Activated CD8-positive, alpha-beta memory T cell treated with anti-CD3 and anti-CD28 coated beads for 48 hours (primary cell): ENCODE measurements at regions not wholly inside any gene's neighbourhood (a gene's known extent, or its start where the extent isn't known, plus 50 kb on each side); places are given as distances from the start of the nearest gene placed in this dataset.

Source experiments
- DNase-seq, 3 experiments: peaks; one replicate each; pipeline ENCODE4 v3.0.0-alpha.2; 2020; ENCODE audit warnings: low read depth in 2 of 3, low spot score in 2 of 3

DNA sequence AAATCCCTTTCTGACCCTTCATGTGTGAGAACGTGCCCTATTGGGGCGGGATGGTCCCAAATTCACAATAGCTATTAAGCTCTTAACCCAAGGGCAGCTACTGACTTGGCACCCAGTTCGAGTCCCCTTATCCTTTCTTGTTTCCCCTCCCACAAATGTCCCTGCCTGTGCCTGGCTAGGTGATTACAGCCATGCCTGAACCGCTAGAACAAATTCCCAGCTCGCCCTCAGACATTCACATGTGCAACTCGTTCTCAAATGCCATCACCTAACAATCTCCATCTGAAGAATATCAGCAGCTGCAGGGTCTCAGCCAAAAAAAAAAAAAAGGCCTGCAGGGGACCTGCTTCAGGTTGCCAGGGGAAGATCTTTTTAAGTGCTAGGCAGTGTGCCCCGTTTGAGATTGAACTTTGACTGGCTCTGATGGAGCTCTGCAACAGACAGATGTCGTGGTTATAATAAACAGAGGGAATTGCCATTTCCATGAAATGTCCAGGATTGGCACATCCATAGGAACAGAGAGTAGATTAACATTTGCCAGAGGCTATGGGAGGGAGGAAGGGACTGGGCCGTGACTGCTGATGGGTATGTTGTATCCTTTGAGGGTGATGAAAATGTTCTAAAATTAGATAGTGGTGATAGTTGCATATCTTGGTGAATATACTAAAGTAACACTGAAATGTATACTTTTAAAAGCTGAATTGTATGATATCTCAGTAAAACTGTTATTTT lies 347.2 kb upstream of the WWC1 start:
- no peak for DNase-seq

DNA sequence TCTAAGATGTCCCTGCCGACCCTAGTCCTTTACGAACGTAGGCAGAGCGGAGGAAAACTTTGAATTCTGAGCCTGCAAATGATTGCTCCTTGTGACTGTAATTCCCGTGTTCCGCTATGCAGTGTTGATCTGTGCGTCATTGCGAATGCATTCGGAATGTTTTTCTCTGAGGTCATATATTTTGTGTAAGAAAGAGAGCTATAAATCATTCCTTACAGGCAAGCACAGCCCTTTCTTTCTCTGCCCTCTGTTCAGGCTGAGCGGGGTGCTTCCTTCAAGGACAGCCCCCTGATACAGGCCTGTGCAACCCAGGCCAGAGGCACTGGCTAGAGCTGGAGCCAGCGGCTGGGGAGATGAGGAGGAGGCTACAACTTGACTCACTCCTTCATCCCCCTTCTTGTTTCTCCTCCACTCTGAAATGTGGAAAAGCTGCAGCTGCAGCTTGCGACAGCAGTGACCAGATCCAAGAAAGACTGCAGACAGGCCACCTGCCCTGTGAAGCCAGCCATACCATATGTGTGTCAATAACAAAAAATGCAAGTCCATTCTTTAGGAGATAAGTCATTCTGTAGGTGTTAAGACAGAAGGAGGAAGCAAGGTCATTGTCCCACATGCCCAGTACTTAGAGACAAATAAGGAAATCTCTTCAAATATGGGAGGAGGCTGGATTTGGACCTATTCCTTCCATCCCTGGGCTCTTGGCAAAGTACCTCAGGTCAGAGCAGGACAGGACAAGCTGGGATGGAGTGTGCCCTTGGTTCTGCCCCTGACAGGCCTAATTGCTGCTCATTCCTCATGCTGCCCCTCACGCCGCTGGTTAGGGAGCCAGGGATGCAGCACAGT lies 345.7 kb upstream of the WWC1 start:
- DNase-seq = no peak

DNA sequence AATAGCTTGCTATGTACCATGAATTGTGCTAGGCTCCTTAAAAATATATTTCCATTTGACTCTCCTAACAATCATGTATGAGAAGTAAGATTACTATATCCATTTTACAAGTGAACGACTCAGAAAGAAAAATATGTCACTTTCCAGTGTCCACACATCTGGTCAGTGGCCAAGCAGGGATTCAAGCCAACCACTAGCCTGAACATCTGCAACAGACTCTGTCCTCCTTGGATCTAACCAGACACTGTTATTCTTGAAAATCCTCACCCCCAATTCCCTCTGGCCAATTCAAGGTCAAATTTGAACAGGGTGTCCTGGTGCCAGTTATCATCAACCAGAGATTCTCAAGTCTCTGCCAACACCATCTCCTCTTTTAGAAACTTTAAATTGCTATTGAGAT lies 344.1 kb upstream of the WWC1 start:
- no peak for DNase-seq

DNA sequence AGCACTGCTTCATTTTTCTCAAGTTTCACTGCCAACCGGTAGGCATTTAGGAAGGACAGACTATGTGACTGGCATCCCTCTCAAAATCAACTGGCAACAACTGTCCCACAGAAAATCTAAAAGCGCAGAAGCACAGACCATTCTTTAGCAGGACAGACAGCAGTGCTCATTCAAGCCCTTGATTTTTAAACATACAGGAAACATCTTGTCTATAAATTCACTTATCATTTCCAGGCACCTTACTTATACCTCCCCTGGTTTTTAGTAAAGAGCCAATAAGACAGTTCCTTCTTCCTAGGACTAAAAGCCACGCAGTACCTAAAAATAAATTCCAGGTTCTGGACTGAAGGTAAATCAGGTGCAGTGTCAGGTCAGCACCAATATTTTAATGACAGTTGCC lies 343.2 kb upstream of the WWC1 start:
- DNase-seq = no peak

DNA sequence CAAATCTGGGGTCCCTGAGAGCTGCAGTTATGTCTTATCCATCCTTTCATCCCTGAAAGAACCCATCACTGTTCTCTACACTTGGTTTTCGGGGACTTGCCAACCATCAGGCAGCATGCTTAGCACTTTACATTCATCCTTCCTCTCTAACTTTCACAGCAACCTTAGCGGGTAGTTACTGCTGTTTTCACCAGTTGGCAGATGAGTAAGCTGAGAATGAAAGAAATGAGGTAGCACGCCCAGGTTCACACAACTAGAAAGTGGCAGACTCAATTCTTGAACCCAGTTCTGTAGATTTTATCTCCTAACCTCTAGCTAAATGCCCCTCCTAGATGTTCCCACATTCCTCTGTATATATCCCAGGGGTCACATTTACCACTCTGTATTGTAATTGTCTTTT lies 342.0 kb upstream of the WWC1 start:
- no peak for DNase-seq

DNA sequence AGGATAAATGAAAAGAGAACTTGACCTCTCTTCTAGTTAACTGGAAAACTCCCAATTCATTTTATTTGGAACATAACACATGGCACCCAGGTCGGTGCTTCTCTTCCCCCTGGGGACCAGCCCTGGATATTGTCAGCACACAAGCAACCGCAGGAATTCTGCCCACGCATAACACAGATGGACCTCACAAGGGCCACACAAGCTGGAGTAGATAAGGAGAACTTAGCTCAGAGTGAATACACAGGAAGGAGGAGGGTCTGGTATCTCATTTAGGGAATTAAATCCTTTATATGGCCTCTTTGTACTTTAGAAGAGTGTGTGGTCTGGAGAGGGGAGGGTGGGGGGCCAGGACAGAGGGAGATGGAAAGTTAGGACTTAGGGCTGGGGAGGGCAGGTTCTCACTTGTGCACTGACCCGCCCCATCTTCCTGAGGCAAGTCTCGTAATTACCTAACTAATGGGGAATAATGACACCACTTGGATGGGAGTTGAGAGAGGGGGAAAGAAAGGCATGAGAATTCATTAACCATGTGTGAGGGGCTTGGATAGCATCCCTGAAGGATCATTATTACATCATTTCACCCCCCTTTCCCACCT lies 341.2 kb upstream of the WWC1 start:
- no peak for DNase-seq

DNA sequence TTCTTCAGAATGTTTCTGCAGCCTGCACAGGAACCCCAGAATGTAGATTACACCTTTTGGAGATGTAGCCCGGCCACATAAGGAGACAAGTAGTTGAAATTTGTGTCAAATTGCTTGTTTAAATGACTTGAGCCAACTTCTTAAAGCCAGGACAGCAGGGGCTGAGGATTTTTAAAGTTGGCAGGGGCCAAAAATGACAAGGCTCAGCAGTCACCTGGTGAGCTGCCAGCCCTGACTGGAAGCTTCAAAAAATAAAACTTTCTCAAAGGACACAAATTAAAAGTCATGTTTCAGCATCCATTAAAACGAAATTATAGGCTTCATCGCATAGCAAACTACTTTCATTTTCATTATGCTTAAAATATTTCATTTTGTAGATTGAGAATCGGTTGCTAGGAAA lies 340.3 kb upstream of the WWC1 start:
- DNase-seq = no peak

DNA sequence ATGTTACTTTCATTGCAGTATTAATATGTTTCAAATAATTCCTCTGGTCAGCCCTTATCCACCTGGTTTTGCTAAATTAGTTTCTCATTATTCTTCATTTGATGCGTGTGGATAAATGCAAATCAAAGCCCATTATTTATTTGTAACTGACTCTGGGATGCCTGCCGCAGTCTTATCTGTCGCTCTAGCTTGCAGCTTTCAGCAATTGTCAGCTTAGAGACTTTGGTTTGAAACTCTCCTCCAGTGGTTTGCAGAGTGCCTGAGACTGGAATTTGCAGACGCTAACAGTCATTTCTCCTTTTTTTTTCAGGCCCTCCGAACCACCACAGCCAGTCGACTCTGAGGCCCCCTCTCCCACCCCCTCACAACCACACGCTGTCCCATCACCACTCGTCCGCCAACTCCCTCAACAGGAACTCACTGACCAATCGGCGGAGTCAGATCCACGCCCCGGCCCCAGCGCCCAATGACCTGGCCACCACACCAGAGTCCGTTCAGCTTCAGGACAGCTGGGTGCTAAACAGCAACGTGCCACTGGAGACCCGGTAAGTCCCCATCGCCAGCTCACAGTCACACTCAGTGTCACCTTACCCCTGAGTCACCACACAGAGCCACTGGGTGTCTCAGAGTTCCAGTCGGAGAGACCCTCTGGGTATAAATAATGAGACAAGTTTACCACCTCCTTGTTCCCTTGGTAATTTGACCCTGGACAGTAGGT lies 339.0 kb upstream of the WWC1 start:
- no peak for DNase-seq

DNA sequence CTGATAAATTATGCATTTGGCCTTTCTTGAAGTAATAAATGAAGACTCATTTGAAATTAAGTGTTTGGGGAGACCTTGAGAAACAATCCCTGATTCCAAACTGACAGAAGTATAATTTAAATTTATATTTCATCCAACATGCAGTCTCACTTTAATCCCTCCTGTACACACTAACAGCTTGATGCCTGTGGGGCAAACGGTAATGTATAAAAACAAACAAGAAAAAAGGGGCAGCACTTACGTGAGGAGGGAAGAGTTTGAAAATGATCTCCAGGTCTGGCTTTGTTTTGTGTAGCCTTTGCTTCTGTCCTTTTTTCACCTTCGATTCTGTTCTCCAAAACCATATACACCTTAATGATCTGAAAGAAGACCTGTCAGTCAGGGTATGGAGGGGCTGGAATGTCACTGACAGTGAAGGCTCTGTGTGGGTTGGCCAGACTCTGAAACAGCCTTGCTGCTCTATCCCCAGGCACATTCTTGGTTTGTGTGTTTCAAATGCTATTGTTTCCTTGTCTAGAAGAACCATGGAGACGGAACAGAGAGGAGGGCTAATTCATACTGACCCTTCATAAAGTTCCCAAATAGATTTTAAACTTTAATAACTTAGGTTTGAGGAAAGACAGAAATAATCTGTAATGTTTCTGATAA lies 338.2 kb upstream of the WWC1 start:
- DNase-seq = no peak

DNA sequence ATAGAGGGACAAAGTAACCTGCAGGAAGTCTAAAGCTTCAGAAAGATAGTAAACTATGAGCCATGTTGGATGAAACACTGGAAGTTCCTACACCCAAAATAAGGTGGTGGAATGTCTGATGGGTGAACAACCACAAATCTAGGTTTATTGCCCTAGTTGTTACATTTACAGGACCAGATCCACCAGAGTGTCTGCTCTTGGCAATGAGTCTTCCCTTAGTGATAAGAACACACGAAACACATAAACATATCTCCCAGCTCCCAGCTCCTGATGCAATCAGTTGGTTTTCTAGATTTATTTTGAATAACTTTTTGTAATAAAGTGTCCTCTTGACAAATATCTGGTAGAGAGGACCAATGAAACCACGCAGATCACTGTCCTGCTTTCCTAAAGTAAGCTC lies 329.7 kb upstream of the WWC1 start:
- DNase-seq = no peak

DNA sequence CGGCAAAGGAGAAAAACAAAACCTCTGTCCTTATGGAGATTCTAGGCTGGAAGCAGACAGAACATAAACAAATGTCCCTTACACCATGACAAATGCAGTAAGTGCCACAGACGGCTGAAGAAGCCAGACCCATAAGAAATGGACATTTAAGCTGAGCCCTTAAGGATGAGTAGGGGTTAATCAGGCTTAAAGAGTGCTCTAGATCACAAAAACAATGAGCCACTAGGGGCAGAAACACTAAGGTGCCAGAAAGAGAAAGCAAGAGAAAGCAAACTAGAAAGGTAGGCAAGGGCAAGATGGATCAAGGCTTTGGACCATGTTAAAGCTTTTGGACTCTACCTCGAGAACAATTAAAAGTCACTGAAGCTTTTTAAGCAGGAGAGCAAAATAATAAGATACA lies 326.9 kb upstream of the WWC1 start:
- DNase-seq = no peak

DNA sequence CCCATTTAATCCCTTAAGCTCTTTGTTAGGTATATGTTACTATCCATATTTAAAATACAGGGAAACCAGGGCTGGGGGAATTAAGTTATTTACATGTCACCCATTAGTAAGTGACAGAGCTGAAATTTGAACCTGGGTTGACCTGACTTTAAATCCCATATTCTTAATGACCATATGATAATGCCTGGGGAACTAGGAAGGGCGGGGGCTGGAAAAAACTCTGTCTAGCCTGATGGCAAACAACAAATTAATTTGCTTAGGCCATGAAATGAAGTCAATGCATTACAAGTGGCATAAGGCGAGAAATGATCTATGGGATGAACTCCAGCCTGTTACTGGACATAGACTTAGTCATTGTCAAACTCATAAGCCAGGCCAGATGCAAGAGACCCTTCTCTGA lies 325.7 kb upstream of the WWC1 start:
- DNase-seq = no peak

DNA sequence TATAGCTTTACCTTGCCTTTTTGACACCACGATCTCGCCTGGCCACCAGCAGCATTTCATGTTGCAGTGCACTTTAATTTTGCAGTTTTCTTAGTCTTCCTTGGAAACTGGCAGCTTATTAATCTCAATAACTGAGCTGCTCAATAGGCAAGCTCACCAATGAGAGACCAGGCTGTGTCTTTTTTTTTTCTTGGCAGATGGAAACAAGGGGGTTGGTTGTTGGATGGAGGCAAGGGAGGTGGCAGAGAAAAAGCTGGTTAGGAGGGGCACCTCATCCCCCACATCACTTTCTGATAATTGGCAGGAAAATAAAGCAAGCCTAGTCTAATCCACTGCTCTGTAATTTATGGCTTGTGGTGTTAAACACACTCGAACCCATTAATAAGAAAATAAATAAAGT lies 324.5 kb upstream of the WWC1 start:
- DNase-seq = no peak

DNA sequence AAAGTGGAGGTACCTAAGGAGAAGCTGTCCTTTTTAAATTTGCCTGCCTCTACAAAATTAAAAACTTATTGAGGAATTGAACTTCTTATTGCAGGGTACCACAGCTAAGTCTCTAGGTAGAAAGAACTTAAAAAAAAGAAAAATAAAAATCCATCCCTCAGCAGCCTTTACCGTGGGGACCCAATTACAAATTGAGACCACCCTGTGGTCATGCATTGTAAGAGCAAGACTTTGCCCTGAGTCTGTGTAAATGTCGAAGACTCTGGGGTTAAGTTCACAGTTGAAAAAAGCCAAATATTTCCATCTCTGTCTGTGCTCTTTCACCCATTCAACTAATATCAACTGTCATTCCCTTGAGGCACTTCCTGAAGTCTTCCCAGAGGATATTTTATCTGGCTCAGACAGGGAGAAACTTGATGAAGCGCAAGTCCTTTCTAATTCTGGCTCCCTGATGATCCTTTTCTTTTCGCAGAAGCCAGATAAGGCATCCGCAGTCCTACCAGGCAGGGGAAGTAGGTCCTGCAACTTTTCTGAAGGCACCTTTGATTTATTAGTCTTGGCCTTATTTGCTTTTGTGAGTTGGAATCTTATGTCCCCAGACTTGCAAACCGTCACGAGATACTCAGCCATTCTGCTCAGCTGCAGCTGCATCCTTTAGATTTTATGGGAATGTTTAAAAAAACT lies 323.8 kb upstream of the WWC1 start:
- DNase-seq = no peak

DNA sequence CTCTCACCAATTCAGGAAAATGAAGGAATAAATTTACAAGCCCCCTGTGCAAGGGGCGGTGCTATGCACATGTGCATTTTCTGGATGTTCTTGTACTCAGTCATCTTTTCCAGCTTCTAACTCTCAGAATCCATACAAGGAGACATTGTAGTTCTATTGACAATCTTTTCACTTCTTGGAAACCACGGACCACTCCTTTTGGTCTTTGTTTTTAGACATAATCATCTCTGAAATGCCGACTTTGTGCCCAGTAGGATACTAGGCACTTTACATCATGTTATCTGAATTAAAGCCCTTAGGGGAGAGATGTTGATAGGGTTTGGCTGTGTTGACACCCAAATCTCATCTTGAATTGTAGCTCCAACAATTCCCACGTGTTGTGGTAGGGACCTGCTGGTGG lies 322.6 kb upstream of the WWC1 start:
- DNase-seq = no peak

DNA sequence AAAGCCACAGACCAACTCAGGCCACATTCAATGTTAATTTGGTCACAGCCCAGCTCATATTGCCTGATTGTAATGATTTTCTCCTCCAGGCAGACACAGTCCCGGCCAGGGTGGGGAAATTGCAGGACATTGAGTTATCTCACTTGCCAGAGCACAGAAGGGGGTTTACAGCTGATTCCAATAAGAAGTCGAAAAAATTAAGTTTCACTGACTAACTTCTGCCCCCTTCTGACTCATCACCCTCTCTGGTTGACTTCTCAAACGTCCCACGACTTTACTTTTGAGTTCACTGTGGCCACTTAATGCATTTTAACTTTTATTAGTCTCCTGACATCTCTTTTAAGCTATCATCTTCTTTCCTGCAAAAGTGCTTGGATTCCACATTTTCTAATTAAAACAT lies 321.4 kb upstream of the WWC1 start:
- no peak for DNase-seq

DNA sequence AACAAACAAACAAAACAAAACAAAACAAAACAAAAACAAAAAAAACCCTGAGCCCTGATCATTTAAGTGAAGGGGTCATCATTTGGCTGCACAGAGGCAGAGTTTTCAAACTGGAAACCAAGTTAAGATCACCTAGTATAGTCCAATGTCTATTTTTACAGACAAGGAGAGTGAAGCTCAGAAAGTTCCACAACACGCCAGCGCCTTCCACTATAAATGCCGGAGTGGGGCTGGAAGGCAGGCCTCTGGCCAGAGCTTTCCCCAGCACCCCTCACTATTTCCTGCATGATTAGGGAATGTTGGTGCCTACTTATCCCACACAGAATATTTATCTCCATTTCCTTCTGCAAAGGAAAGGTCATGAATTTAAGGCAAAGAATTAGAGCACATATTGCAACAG lies 319.7 kb upstream of the WWC1 start:
- no peak for DNase-seq

DNA sequence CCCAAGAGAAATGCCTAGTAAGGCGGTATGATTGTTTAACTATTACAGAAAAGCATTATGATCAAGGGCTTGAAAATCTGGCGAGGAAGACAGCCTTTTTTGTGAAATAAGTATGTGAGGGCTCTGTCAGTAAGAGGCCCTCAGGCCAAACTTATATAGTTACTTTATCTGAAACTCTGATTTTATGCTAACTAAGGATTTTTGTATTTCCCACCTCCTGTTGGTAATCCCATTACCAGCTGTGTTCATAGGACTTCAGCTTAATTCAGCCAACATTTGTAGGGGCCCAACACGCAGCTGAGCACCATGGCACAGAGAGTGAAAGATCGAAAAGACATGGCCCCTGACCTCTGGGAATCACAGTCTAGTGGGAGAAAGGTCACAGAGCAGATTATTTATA lies 318.3 kb upstream of the WWC1 start:
- DNase-seq = no peak

DNA sequence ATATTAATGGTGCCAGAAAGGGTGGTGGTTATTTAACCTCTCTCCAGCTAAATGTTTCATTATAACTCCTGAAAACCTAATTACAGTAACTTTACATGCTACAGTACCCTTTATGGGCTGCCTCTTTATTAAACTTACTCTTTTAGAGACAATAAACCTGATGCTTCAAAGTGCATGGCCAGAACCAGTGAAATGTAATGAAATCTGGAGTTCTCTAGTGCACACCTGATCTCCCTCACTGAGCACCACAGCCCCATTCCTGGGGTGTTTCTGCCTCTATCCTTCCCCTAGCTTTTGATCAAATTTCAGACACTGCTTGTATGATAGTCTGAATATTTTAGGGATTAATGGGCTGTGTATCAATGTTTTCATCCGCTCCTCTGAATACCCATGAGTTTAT lies 306.5 kb upstream of the WWC1 start:
- DNase-seq = no peak

DNA sequence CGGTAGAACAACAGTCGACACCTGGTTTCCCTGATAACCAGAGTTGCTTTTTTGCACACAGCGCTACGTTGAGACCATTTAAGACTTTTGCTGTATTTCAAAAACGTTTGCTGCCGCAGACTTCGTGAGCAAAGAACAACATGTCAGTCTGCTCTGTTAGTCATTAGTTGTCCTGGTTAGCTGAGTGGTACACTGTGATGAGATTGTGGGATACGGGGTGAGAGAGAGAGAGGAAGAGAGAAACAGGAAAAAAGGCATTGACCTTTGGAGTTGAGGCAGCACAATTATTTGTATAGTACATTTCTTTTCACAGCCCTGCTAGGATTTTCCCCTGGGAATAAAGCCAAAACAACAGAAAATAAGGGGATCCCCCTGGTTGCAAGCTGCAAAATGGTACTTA lies 306.1 kb upstream of the WWC1 start:
- DNase-seq = no peak
